ENCODE measurements at regions not wholly inside any gene's neighbourhood (a gene's known extent, or its start where the extent isn't known, plus 50 kb on each side); places are given as distances from the start of the nearest gene placed in this dataset.

GRCh38 chr7:20016669-20017068 lies 200.5 kb downstream of the MACC1 start:
- TF ChIP-seq EZH2 (IDR thresholded peaks at IDR 0.05; ENCODE audit: borderline replicate concordance, low read length) (no peak), CTCF (IDR thresholded peaks at IDR 0.05; ENCODE audit: low read length) (no peak)
